ENCODE measurements at regions not wholly inside any gene's neighbourhood (a gene's known extent, or its start where the extent isn't known, plus 50 kb on each side); places are given as distances from the start of the nearest gene placed in this dataset.

DNA sequence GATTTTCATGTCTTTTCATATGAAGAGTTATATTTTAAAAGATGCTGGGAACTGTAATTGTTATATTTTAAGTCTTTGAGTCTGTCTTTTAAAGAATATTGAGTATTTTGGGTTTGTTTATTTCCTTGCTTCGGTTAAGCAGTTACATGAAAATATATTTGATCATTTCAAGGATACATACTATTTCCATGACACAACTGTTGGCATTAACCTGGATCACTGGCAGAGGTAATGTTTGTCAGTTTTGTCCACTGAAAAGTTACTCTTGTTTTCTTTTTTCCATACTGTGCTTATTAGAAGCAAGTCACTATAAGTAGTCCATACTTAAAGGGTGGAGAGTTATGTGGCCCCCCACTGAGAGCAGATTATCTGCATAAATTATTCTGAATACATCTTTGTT is 1142.0 kb upstream of the TMEFF2 start:
- POLR2A ChIA-PET (ENCODE audit: unreplicated experiment), result no interaction called here

DNA sequence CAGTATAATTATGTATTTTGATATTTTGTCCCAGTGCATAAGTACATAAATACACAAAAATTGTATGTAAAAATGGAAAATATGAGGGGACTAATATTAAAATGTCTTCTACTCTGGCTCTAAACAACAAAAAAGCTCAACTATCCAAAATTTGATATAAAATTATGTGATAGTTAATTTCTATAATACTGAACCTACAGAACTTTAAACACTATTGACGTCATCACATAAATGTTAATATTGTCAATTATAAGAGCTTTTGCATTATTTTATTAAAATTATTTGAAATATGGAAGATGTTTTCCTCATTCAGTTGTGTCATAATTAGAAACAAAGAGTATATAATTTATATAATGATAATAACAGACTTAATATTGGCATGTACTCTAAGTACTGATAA is 1139.7 kb upstream of the TMEFF2 start:
- POLR2A ChIA-PET (ENCODE audit: unreplicated experiment), result no interaction called here
- H3K9me2 ChIP-seq (ENCODE audit: insufficient read depth), result no peaks in the 10 kb centered on the region
- intact Hi-C loops (cut with micrococcal nuclease; ENCODE audit: unreplicated experiment), result no loop called here
- H2AFZ ChIP-seq, result no peak overlapping the region
- H3K4me1 ChIP-seq (replicated peaks; ENCODE audit: insufficient read depth), result no peaks in the 10 kb centered on the region
- TF ChIP-seq EZH2 (IDR thresholded peaks at IDR 0.05; ENCODE audit: low read depth), result no peak
- TF ChIP-seq, protein P1, sequence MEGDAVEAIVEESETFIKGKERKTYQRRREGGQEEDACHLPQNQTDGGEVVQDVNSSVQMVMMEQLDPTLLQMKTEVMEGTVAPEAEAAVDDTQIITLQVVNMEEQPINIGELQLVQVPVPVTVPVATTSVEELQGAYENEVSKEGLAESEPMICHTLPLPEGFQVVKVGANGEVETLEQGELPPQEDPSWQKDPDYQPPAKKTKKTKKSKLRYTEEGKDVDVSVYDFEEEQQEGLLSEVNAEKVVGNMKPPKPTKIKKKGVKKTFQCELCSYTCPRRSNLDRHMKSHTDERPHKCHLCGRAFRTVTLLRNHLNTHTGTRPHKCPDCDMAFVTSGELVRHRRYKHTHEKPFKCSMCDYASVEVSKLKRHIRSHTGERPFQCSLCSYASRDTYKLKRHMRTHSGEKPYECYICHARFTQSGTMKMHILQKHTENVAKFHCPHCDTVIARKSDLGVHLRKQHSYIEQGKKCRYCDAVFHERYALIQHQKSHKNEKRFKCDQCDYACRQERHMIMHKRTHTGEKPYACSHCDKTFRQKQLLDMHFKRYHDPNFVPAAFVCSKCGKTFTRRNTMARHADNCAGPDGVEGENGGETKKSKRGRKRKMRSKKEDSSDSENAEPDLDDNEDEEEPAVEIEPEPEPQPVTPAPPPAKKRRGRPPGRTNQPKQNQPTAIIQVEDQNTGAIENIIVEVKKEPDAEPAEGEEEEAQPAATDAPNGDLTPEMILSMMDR (conservative IDR thresholded peaks at IDR 0.05), result no peak
- no peak for DNase-seq
- no peaks in the 10 kb centered on the region for H3K27me3 ChIP-seq (ENCODE audit: insufficient read depth, low read depth)
- H3K36me3 ChIP-seq (ENCODE audit: low read depth), result no peaks in the 10 kb centered on the region
- H3F3A ChIP-seq (ENCODE audit: insufficient read depth, low read depth), result no peaks in the 10 kb centered on the region
- no peak overlapping the region for H3K4me2 ChIP-seq
- no peak overlapping the region for H3K4me3 ChIP-seq
- CTCF ChIA-PET, result no interaction called here
- H3K79me2 ChIP-seq (ENCODE audit: low read depth), result no peaks in the 10 kb centered on the region
- no TSS peak for BruUV-seq (replicated peaks)
- H4K20me1 ChIP-seq (ENCODE audit: insufficient read depth), result no peaks in the 10 kb centered on the region
- H3K9me3 ChIP-seq (ENCODE audit: insufficient read depth, low read depth), result no peaks in the 10 kb centered on the region
- no peak overlapping the region for H3K27ac ChIP-seq

More for the DNA sequence above, 1142.0 kb upstream of the TMEFF2 start:
- Histone ChIP-seq H3K36me3 (ENCODE audit: low read depth) (no peaks in the 10 kb centered on the region), H3K4me3 (no peak overlapping the region), H3K4me2 (no peak overlapping the region), H4K20me1 (ENCODE audit: insufficient read depth) (no peaks in the 10 kb centered on the region), H3F3A (ENCODE audit: insufficient read depth, low read depth) (no peaks in the 10 kb centered on the region), H2AFZ (no peak overlapping the region), H3K79me2 (ENCODE audit: low read depth) (no peaks in the 10 kb centered on the region), H3K9me3 (ENCODE audit: insufficient read depth, low read depth) (no peaks in the 10 kb centered on the region), H3K27me3 (ENCODE audit: insufficient read depth, low read depth) (no peaks in the 10 kb centered on the region), H3K9me2 (ENCODE audit: insufficient read depth) (no peaks in the 10 kb centered on the region), H3K4me1 (replicated peaks; ENCODE audit: insufficient read depth) (no peaks in the 10 kb centered on the region), H3K27ac (no peak overlapping the region)
- DNase-seq, result no peak
- no peak for TF ChIP-seq EZH2 (IDR thresholded peaks at IDR 0.05; ENCODE audit: low read depth)
- TF ChIP-seq, protein P1 (conservative IDR thresholded peaks at IDR 0.05), result no peak
- CTCF ChIA-PET, result no interaction called here
- no TSS peak for BruUV-seq (replicated peaks)
- intact Hi-C loops (cut with micrococcal nuclease; ENCODE audit: unreplicated experiment), result no loop called here

DNA sequence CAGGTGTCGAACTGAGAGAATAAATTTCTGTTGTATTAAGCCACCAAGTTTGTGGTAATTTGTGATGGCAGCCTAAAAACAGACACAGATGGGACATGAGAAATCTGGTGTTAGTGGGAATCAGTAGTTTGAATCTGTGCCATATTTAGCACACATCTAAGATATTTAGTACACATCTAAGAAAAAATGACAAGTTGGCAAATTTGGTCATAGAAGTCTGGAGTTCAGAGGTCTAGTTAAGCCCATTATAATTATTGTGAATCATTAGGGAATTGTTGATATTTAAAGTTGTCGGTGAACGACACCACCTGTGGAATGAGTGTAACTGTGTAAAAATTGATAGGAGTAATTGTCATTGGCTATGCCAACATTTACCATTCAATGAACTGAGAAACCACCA is 1138.8 kb upstream of the TMEFF2 start:
- no peak for DNase-seq
- no peak overlapping the region for H3K27ac ChIP-seq
- BruUV-seq (replicated peaks), result no TSS peak
- H3K4me3 ChIP-seq, result no peak overlapping the region
- no peaks in the 10 kb centered on the region for H3K36me3 ChIP-seq (ENCODE audit: low read depth)
- POLR2A ChIA-PET (ENCODE audit: unreplicated experiment), result no interaction called here
- H3F3A ChIP-seq (ENCODE audit: insufficient read depth, low read depth), result no peaks in the 10 kb centered on the region
- intact Hi-C loops (cut with micrococcal nuclease; ENCODE audit: unreplicated experiment), result no loop called here
- TF ChIP-seq, protein P1 (conservative IDR thresholded peaks at IDR 0.05), result no peak
- TF ChIP-seq EZH2 (IDR thresholded peaks at IDR 0.05; ENCODE audit: low read depth), result no peak
- H4K20me1 ChIP-seq (ENCODE audit: insufficient read depth), result no peaks in the 10 kb centered on the region
- no peaks in the 10 kb centered on the region for H3K4me1 ChIP-seq (replicated peaks; ENCODE audit: insufficient read depth)
- no peaks in the 10 kb centered on the region for H3K9me3 ChIP-seq (ENCODE audit: insufficient read depth, low read depth)
- H3K4me2 ChIP-seq, result no peak overlapping the region
- H3K79me2 ChIP-seq (ENCODE audit: low read depth), result no peaks in the 10 kb centered on the region
- no peaks in the 10 kb centered on the region for H3K9me2 ChIP-seq (ENCODE audit: insufficient read depth)
- H2AFZ ChIP-seq, result no peak overlapping the region
- H3K27me3 ChIP-seq (ENCODE audit: insufficient read depth, low read depth), result no peaks in the 10 kb centered on the region
- CTCF ChIA-PET, result no interaction called here

All from PC-9 (cell line).